HG03571 (cell line): ENCODE measurements at regions not wholly inside any gene's neighbourhood (a gene's known extent, or its start where the extent isn't known, plus 50 kb on each side); places are given as distances from the start of the nearest gene placed in this dataset.
A peak's percentile ranks its signal among the peaks of the same experiment; 100 is the strongest.

Source experiments
- ATAC-seq: cut with Tn5 transposase; IDR thresholded peaks from one replicate; pipeline ENCODE4 v1.9.1; 2021; ENCODE audit not compliant: unreplicated experiment

DNA sequence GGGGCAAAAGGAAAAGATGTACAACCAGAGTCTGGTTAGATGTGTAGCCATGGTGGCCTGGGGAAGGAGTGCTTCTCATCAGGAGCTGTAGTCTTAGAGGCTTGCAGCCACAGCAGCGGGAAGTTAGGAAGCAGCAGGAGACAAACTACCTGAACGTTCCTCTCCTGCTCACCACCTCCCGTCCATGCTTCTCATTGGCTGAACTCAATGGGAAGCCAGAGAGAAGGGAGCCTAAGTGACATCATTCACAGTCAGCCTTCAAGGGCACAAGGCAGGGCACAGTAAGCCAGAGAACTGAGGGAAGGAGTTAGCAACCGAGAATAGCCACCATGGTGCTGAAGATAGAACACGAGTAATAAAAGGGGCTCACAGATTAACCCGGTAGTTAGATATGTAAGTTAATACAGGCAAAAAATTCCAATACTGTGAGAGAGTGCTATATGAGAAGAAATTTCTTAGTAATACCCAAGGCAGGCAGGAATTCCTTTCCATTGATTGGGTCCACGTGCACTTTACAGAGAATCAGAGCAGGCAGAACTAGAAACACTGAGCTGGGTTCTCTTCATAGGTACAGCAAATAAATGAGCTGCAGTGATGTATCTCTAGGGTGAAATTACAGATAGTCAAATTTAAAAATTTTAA, 391.5 kb upstream of the DACH1 start:
- no peak for ATAC-seq

- ATAC-seq, result no peak
These were observed 388.9 kb upstream of the DACH1 start for GRCh38 chr13:72255908-72256307.

- ATAC-seq, result no peak
These were observed 386.8 kb upstream of the DACH1 start for GRCh38 chr13:72253754-72254153.

- no peak for ATAC-seq
These were observed 379.4 kb upstream of the DACH1 start for GRCh38 chr13:72246396-72246795.

DNA sequence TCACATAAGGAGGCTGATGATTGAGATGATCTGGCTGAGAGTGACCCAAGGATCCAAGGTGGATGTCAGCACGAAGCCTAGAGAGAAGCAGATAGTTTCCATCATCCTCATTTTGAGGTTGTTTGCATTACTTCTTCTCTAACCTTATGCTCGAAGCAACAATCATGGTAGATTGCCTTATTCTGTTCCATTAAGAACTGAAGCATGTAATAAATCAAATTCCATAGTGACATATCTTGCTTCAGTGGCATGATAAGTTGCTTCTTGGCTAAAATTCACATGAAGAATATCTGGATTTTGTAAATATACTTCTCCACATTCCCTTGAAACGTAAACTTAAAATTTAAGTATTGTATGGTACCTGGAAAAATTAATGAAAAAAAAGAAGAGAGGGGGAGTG, 377.8 kb upstream of the DACH1 start:
- no peak for ATAC-seq

DNA sequence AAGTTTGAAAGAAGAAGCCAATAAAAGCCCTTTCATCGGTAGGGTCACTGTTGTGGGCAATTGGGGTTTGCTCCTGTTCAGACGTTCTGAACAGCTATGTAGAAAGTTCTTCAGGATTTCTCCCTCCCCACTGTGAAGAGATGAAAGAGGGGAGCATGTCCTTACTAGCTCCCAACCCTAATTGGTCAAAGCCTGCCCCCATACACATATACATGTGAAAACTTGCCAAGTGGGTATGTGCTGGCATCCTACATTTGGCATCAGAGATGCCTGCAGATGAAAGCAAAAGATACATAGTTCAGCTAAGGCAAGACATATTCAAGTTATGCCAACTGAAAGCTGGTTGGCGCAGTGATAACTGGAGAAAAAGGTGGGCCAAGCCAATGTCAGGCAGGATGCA, 363.1 kb upstream of the DACH1 start:
- ATAC-seq, result no peak

DNA sequence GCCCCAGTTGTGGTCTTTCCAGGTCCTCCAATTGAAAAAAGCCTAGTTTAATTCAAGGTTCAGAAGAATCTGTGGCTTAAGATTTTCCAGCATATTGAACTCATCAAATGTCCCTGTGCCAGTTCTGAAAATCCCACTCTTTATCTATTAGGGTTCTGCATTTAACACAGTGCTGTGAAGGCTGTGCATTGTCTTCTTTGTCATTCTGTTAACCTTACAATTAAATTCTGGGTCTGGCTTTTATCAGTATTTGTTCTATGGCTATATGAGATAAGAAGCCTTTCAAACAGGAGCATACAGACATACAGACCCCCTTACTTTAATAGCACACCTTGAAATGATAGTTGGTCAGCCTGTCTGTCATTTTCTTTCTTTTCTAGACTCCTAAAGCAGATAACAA, 362.1 kb upstream of the DACH1 start:
- ATAC-seq, result no peak

DNA sequence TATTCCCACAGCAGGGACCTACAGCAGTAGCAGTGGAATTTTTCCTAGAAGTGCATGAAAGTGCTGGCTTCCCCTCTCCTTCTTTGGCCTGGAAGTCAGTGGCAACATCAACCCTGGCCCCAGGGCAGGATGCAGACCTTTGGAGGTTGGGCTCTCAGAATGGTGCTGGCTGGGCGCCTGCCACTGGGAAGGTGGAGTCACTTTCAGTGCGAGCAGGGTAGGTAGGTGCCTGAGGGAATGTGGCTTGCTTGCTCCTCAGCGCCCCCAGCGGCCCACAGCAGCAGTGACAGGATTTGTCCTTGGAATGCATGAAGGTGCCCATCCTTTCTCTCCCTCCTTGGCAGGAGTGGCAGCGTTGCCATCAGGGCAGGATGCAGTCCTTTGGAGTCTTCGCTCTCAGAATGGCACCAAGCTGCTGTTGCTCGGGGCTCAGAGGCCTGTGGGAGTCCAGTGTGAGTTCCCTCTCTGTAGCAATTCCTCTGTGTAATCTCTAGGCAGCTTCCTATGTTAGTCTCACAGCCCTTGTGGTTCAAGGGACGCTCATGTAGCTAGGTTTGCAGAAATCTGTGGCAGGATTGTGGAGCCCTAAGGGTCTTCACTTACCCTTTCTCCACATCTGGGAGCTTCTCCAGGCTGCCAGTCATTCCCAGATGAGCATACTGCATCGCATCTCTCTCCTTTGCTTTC, 354.4 kb upstream of the DACH1 start:
- ATAC-seq, result peak; percentile 67

- no peak for ATAC-seq
These were observed 352.0 kb upstream of the DACH1 start for GRCh38 chr13:72218966-72219365.

GRCh38 chr13:72217142-72217541, 350.1 kb upstream of the DACH1 start:
- no peak for ATAC-seq

DNA sequence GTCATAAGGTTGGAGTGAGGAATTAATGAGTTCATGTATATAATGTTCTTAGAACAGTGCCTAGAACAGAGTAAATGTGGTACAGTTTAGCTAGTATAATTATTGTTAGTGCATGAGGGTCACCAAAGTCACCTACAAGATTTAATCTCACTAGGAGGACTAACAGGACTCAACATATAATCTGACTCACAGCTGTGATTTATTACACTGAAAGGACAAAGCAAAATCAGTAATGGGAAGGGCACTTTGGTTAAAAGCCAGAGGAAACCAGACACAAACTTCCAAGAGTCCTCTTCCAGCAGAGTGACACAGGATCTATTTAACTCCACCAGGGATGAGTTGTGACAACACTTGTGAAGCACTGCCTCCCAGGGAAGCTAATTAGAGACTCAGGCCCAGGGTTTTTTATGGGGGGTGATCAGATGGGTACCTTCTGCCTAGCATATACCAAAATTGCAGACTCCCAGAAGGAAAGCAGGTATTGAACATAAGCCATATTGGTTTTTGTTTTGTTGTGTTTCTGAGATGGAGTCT, 341.2 kb upstream of the DACH1 start:
- ATAC-seq, result no peak

DNA sequence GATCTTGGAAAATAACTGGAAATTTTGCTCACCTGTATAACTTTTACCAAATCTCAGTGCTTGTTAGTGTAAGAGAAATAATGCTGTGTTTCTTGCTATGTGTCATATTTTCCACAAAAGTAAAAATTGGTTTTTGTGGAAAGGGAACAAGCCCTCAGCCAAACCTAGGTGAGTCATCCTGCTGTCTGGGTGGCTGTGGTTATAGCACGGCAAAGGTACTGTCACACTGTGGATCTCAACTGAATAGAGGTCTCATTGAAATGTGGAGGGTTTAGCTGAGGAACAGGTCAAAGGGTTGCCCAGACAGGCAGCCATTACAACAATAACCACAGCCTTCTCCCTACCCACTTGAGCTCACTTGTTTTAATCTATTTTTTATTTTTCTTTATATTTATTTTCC, 338.8 kb upstream of the DACH1 start:
- no peak for ATAC-seq

GRCh38 chr13:72204291-72204690, 337.3 kb upstream of the DACH1 start:
- no peak for ATAC-seq

- ATAC-seq, result no peak
These were observed 334.7 kb upstream of the DACH1 start for GRCh38 chr13:72201726-72202125.

DNA sequence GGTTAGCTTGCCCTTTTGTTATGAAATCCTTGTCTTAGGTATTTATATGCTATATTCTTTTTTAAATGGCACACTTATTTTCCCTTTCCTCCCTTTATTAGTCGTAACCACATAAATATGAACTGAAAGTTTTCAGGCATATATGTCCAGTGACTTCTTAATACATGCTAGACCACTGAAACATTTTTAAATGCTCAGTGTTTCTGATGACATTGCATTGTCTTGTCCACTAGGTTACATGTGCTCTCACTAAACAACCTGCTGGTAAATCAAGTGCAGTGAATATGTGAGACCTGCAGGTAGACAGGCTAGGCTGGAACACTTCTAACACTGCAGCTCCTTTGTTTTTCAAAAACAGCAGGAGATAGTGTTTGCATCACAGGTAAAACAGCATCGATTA, 332.6 kb upstream of the DACH1 start:
- ATAC-seq, result no peak

GRCh38 chr13:72198967-72199560, 332.1 kb upstream of the DACH1 start:
- no peak for ATAC-seq

- ATAC-seq, result no peak
These were observed 331.0 kb upstream of the DACH1 start for GRCh38 chr13:72198042-72198441.

- no peak for ATAC-seq
These were observed 328.2 kb upstream of the DACH1 start for GRCh38 chr13:72195044-72195704.

DNA sequence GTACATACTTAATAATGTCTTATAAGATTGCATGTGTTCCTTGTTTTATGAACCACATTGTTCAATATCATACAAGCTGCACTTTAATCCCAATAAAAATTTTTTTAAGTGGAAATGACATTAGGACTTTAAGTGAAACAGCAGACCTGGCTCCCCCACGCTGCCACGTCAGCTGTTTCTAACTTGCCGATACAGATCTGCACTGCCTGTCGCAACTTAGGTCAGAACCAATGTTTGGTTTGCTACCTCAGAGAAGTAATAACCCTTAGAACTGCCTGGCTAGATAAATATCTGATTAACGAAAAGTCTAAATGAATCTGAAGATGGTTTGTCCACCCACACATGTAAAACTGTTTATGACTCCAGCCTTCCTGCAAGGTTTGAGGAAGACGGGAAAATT, 327.5 kb upstream of the DACH1 start:
- no peak for ATAC-seq

- ATAC-seq, result no peak
These were observed 319.9 kb upstream of the DACH1 start for GRCh38 chr13:72186730-72187422.

- ATAC-seq, result no peak
These were observed 318.8 kb upstream of the DACH1 start for GRCh38 chr13:72185776-72186175.
